ENCODE measurements at regions not wholly inside any gene's neighbourhood (a gene's known extent, or its start where the extent isn't known, plus 50 kb on each side); places are given as distances from the start of the nearest gene placed in this dataset.

- no peak for TF ChIP-seq ZNF114 (CRISPR knock-in tag; IDR thresholded peaks at IDR 0.05)
- no peak for TF ChIP-seq EZH2phosphoT487 (IDR thresholded peaks at IDR 0.05; ENCODE audit: unreplicated experiment)
- no peak for TF ChIP-seq EZH2 (IDR thresholded peaks at IDR 0.05; ENCODE audit: low read depth, unreplicated experiment)
- TF ChIP-seq ETS1 (IDR thresholded peaks at IDR 0.05): no peak
- no peak for TF ChIP-seq REST (IDR thresholded peaks at IDR 0.05; ENCODE audit: unreplicated experiment)
These were observed 597.0 kb upstream of the PABPC4L start (continued) for GRCh38 chr4:134798573-134798972.

- H3K9me3 Mint-ChIP-seq: peaks cover 21% of the 10 kb centered on the region
- no peaks in the 10 kb centered on the region for H3K4me1 Mint-ChIP-seq
- Histone ChIP-seq H3K4me1 (ENCODE audit: insufficient read depth) (no peaks in the 10 kb centered on the region), H3K79me2 (replicated peaks; ENCODE audit: insufficient read depth) (no peaks in the 10 kb centered on the region), H3F3A (replicated peaks; ENCODE audit: low read depth) (no peaks in the 10 kb centered on the region), H3K27me3 (ENCODE audit: insufficient read depth) (no peaks in the 10 kb centered on the region), H4K20me1 (replicated peaks; ENCODE audit: insufficient read depth) (no peaks in the 10 kb centered on the region), H3K4me3 (no peak overlapping the region), H3K4me2 (no peak overlapping the region), H3K36me3 (ENCODE audit: insufficient read depth) (no peaks in the 10 kb centered on the region), H3K9me2 (ENCODE audit: insufficient read depth) (peaks cover 23% of the 10 kb centered on the region), H2AFZ (no peak overlapping the region), H3K27ac (ENCODE audit: low read depth) (no peak overlapping the region)
- DNase-seq (ENCODE audit: low spot score) (no peak), ATAC-seq (no peak)
- peaks cover 16% of the 10 kb centered on the region for H3K36me3 Mint-ChIP-seq (ENCODE audit: low read depth)
- no peak overlapping the region for H3K4me3 Mint-ChIP-seq
- peaks cover 4% of the 10 kb centered on the region for H3K27me3 Mint-ChIP-seq (ENCODE audit: insufficient read depth, low read depth, poor library complexity)
- TF ChIP-seq REST (IDR thresholded peaks at IDR 0.05; ENCODE audit: unreplicated experiment): no peak
- H3K27ac Mint-ChIP-seq: no peak overlapping the region
These were observed 585.7 kb upstream of the PABPC4L start for GRCh38 chr4:134787315-134787714.
